ENCODE measurements at regions not wholly inside any gene's neighbourhood (a gene's known extent, or its start where the extent isn't known, plus 50 kb on each side); places are given as distances from the start of the nearest gene placed in this dataset.
"Not testable (repeated sequence)": the region's sequence is repeated elsewhere in the genome, so short reads cannot be mapped to it uniquely, and the experiment has no call there.

- H3K4me3 ChIP-seq (ENCODE audit: low read depth, low read length), result no peak overlapping the region
- no peaks in the 10 kb centered on the region for H3K36me3 ChIP-seq (ENCODE audit: control insufficient read depth, insufficient read depth, low read length)
- H3K27me3 ChIP-seq (ENCODE audit: control insufficient read depth, insufficient read depth, low read length), result no peaks in the 10 kb centered on the region
- H3K9me3 ChIP-seq (ENCODE audit: control insufficient read depth, insufficient read depth, low read length), result no peaks in the 10 kb centered on the region
- no peak overlapping the region for H3K9ac ChIP-seq (ENCODE audit: low read depth, low read length)
- H3K4me1 ChIP-seq (ENCODE audit: control insufficient read depth, insufficient read depth, low read length), result no peaks in the 10 kb centered on the region
Observed at GRCh38 chr7:138386821-138387220, 73.2 kb upstream of the TRIM24 start.

GRCh38 chr7:138387755-138388475 is 72.1 kb upstream of the TRIM24 start:
- Histone ChIP-seq H3K27me3 (ENCODE audit: control insufficient read depth, insufficient read depth, low read length) (no peaks in the 10 kb centered on the region), H3K9me3 (ENCODE audit: control insufficient read depth, insufficient read depth, low read length) (no peaks in the 10 kb centered on the region), H3K4me3 (ENCODE audit: low read depth, low read length) (no peak overlapping the region), H3K4me1 (ENCODE audit: control insufficient read depth, insufficient read depth, low read length) (no peaks in the 10 kb centered on the region), H3K36me3 (ENCODE audit: control insufficient read depth, insufficient read depth, low read length) (no peaks in the 10 kb centered on the region), H3K9ac (ENCODE audit: low read depth, low read length) (no peak overlapping the region)

- Histone ChIP-seq H3K9ac (ENCODE audit: low read depth, low read length) (no peak overlapping the region), H3K9me3 (ENCODE audit: control insufficient read depth, insufficient read depth, low read length) (no peaks in the 10 kb centered on the region), H3K4me3 (ENCODE audit: low read depth, low read length) (no peak overlapping the region)
Observed at GRCh38 chr7:138388673-138389491, 71.2 kb upstream of the TRIM24 start.

GRCh38 chr7:138395763-138396162 is 64.3 kb upstream of the TRIM24 start:
- Histone ChIP-seq H3K9me3 (ENCODE audit: control insufficient read depth, insufficient read depth, low read length) (no peaks in the 10 kb centered on the region), H3K4me1 (ENCODE audit: control insufficient read depth, insufficient read depth, low read length) (peaks cover 3% of the 10 kb centered on the region), H3K9ac (ENCODE audit: low read depth, low read length) (no peak overlapping the region), H3K4me3 (ENCODE audit: low read depth, low read length) (no peak overlapping the region), H3K36me3 (ENCODE audit: control insufficient read depth, insufficient read depth, low read length) (no peaks in the 10 kb centered on the region), H3K27me3 (ENCODE audit: control insufficient read depth, insufficient read depth, low read length) (no peaks in the 10 kb centered on the region)

More at GRCh38 chr7:138388673-138389491, 71.2 kb upstream of the TRIM24 start:
- H3K36me3 ChIP-seq (ENCODE audit: control insufficient read depth, insufficient read depth, low read length), result no peaks in the 10 kb centered on the region
- no peaks in the 10 kb centered on the region for H3K4me1 ChIP-seq (ENCODE audit: control insufficient read depth, insufficient read depth, low read length)
- H3K27me3 ChIP-seq (ENCODE audit: control insufficient read depth, insufficient read depth, low read length), result no peaks in the 10 kb centered on the region

GRCh38 chr7:138396251-138397070 is 63.6 kb upstream of the TRIM24 start:
- Histone ChIP-seq H3K9me3 (ENCODE audit: control insufficient read depth, insufficient read depth, low read length) (no peaks in the 10 kb centered on the region), H3K27me3 (ENCODE audit: control insufficient read depth, insufficient read depth, low read length) (no peaks in the 10 kb centered on the region), H3K4me3 (ENCODE audit: low read depth, low read length) (no peak overlapping the region), H3K9ac (ENCODE audit: low read depth, low read length) (no peak overlapping the region), H3K36me3 (ENCODE audit: control insufficient read depth, insufficient read depth, low read length) (no peaks in the 10 kb centered on the region), H3K4me1 (ENCODE audit: control insufficient read depth, insufficient read depth, low read length) (peaks cover 3% of the 10 kb centered on the region)

- not testable (repeated sequence) for H3K4me1 ChIP-seq (ENCODE audit: control insufficient read depth, insufficient read depth, low read length); H3K36me3 ChIP-seq (ENCODE audit: control insufficient read depth, insufficient read depth, low read length); H3K4me3 ChIP-seq (ENCODE audit: low read depth, low read length); H3K9me3 ChIP-seq (ENCODE audit: control insufficient read depth, insufficient read depth, low read length); H3K27me3 ChIP-seq (ENCODE audit: control insufficient read depth, insufficient read depth, low read length); H3K9ac ChIP-seq (ENCODE audit: low read depth, low read length)
Observed at GRCh38 chr7:138397071-138397433, 63.0 kb upstream of the TRIM24 start.

GRCh38 chr7:138398857-138399256 is 61.2 kb upstream of the TRIM24 start:
- H3K4me1 ChIP-seq (ENCODE audit: control insufficient read depth, insufficient read depth, low read length), result peaks cover 3% of the 10 kb centered on the region
- no peaks in the 10 kb centered on the region for H3K27me3 ChIP-seq (ENCODE audit: control insufficient read depth, insufficient read depth, low read length)
- H3K36me3 ChIP-seq (ENCODE audit: control insufficient read depth, insufficient read depth, low read length), result no peaks in the 10 kb centered on the region
- H3K4me3 ChIP-seq (ENCODE audit: low read depth, low read length), result no peak overlapping the region
- no peaks in the 10 kb centered on the region for H3K9me3 ChIP-seq (ENCODE audit: control insufficient read depth, insufficient read depth, low read length)
- no peak overlapping the region for H3K9ac ChIP-seq (ENCODE audit: low read depth, low read length)

GRCh38 chr7:138400400-138400886 is 59.6 kb upstream of the TRIM24 start:
- Histone ChIP-seq H3K36me3 (ENCODE audit: control insufficient read depth, insufficient read depth, low read length) (no peaks in the 10 kb centered on the region), H3K27me3 (ENCODE audit: control insufficient read depth, insufficient read depth, low read length) (no peaks in the 10 kb centered on the region), H3K9ac (ENCODE audit: low read depth, low read length) (no peak overlapping the region), H3K9me3 (ENCODE audit: control insufficient read depth, insufficient read depth, low read length) (no peaks in the 10 kb centered on the region), H3K4me3 (ENCODE audit: low read depth, low read length) (no peak overlapping the region), H3K4me1 (ENCODE audit: control insufficient read depth, insufficient read depth, low read length) (peaks cover 3% of the 10 kb centered on the region)

- no peaks in the 10 kb centered on the region for H3K9me3 ChIP-seq (ENCODE audit: control insufficient read depth, insufficient read depth, low read length)
- no peak overlapping the region for H3K4me3 ChIP-seq (ENCODE audit: low read depth, low read length)
- no peaks in the 10 kb centered on the region for H3K27me3 ChIP-seq (ENCODE audit: control insufficient read depth, insufficient read depth, low read length)
- no peak overlapping the region for H3K9ac ChIP-seq (ENCODE audit: low read depth, low read length)
- no peaks in the 10 kb centered on the region for H3K36me3 ChIP-seq (ENCODE audit: control insufficient read depth, insufficient read depth, low read length)
- H3K4me1 ChIP-seq (ENCODE audit: control insufficient read depth, insufficient read depth, low read length), result no peaks in the 10 kb centered on the region
Observed at GRCh38 chr7:138402749-138403148, 57.3 kb upstream of the TRIM24 start.

GRCh38 chr7:138405496-138405895 is 54.6 kb upstream of the TRIM24 start:
- no peak overlapping the region for H3K4me3 ChIP-seq (ENCODE audit: low read depth, low read length)
- no peaks in the 10 kb centered on the region for H3K9me3 ChIP-seq (ENCODE audit: control insufficient read depth, insufficient read depth, low read length)
- H3K27me3 ChIP-seq (ENCODE audit: control insufficient read depth, insufficient read depth, low read length), result no peaks in the 10 kb centered on the region
- H3K9ac ChIP-seq (ENCODE audit: low read depth, low read length), result no peak overlapping the region
- H3K4me1 ChIP-seq (ENCODE audit: control insufficient read depth, insufficient read depth, low read length), result no peaks in the 10 kb centered on the region
- no peaks in the 10 kb centered on the region for H3K36me3 ChIP-seq (ENCODE audit: control insufficient read depth, insufficient read depth, low read length)

- no peaks in the 10 kb centered on the region for H3K36me3 ChIP-seq (ENCODE audit: control insufficient read depth, insufficient read depth, low read length)
- H3K4me1 ChIP-seq (ENCODE audit: control insufficient read depth, insufficient read depth, low read length), result no peaks in the 10 kb centered on the region
- H3K27me3 ChIP-seq (ENCODE audit: control insufficient read depth, insufficient read depth, low read length), result no peaks in the 10 kb centered on the region
- H3K9ac ChIP-seq (ENCODE audit: low read depth, low read length), result no peak overlapping the region
- no peaks in the 10 kb centered on the region for H3K9me3 ChIP-seq (ENCODE audit: control insufficient read depth, insufficient read depth, low read length)
- H3K4me3 ChIP-seq (ENCODE audit: low read depth, low read length), result no peak overlapping the region
Observed at GRCh38 chr7:138407792-138408191, 52.3 kb upstream of the TRIM24 start.

Measured in iPS-15b (cell line).